ENCODE measurements at regions not wholly inside any gene's neighbourhood (a gene's known extent, or its start where the extent isn't known, plus 50 kb on each side); places are given as distances from the start of the nearest gene placed in this dataset.
"Not testable (repeated sequence)": the region's sequence is repeated elsewhere in the genome, so short reads cannot be mapped to it uniquely, and the experiment has no call there.

- not testable (repeated sequence) for DNase-seq (ENCODE audit: low spot score)
Measured at GRCh38 chr12:17007442-17008040, 401.6 kb upstream of the LMO3 start.

GRCh38 chr12:16998538-16998937 is 392.6 kb upstream of the LMO3 start:
- not testable (repeated sequence) for DNase-seq (ENCODE audit: low spot score)

GRCh38 chr12:16984484-16984883 is 378.5 kb upstream of the LMO3 start:
- no peak for DNase-seq (ENCODE audit: low spot score)

- DNase-seq (ENCODE audit: low spot score), result no peak
Measured at GRCh38 chr12:16972923-16973770, 367.2 kb upstream of the LMO3 start.

- DNase-seq (ENCODE audit: low spot score), result no peak
Measured at GRCh38 chr12:16962889-16963288, 356.9 kb upstream of the LMO3 start.

DNA sequence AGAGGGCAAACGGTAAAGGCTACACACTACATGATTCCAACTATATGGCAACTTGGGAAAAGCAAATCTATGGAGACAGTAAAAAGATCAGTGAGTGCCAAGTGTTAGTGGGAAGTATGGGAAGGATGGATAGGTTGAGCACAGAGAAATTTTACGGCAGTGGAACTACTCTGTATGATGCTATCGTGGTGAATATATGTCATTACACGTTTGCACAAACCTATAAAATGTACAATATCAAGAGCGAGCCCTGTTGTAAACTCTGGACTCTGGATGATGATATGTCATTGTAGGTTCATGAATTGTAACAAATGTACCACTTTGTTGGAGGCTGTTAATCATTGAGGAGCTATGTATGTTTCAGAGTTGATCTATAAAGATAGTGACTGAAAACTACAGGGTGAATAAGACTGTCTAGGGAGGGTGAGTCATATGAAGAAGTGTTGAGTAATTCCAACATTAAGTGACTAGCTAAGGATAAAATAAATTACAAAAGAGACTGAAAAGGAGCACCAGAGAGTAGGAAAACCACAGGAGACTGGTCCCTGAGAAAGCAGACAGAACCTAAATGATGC is 349.2 kb upstream of the LMO3 start:
- peak; percentile 17 for DNase-seq (ENCODE audit: low spot score)

- no peak for DNase-seq (ENCODE audit: low spot score)
Measured at GRCh38 chr12:16949871-16950667, 344.1 kb upstream of the LMO3 start.

DNA sequence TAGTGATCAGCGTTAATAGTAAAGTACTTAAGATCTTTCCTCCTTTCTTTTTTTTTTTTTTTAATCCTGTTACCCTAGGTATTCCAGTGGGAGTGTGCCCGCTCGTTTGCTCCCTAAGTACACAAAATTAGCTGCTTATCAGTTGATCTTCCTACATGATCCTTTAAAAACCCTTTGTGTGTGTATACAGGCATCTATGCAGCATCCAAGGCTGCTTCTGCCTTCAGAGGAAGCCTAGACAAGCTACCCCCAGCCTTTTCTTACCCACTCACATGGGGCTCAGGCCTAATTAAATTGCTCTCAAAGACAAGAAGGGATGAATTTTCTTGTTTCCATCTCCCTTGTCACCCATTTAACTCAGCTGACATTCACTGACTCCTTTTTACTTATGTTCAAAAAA is 343.4 kb upstream of the LMO3 start:
- no peak for DNase-seq (ENCODE audit: low spot score)

- DNase-seq (ENCODE audit: low spot score), result no peak
Measured at GRCh38 chr12:16946704-16947103, 340.7 kb upstream of the LMO3 start.

DNA sequence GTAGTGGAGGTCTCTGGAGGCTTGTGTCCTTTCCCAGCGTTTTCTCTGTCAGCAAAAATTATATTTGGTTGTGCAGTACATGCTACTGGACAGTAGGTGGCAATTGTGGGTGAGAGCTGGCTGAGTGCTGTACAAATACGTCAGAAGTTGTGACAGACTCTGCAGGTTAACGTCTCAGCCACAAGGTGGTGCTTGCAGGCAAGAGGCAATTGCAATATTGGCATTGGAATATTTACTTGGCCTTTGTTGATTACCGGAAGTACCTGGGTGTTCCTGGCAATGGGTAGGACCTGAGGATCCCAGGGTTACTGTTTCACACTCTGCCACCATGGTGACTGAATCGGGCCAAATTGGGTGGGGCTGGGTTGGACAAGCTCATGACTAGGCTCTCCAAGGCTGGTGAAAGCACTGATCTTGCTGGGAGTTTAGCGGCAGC is 333.9 kb upstream of the LMO3 start:
- peak; percentile 81 for DNase-seq (ENCODE audit: low spot score)

- DNase-seq (ENCODE audit: low spot score), result no peak
Measured at GRCh38 chr12:16927259-16927658, 321.3 kb upstream of the LMO3 start.

DNA sequence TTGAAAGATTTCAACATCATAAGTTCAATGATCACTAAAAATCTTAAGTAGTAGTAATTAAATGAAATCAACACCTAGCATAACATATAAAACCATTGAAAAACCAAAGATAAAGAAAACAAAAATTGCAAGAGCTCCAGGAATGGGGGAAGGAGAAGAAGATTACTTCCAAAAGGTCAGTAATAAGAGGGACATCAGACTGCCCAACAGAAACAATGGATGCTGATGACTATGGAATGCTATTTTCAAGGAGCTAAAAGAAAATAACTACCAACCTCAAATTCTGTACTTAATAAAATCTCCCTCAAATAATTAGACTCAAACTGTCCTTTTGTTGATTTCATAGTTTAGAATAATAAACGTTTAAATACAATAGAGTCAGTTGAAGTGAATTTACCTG is 314.5 kb upstream of the LMO3 start:
- DNase-seq (ENCODE audit: low spot score), result no peak

DNA sequence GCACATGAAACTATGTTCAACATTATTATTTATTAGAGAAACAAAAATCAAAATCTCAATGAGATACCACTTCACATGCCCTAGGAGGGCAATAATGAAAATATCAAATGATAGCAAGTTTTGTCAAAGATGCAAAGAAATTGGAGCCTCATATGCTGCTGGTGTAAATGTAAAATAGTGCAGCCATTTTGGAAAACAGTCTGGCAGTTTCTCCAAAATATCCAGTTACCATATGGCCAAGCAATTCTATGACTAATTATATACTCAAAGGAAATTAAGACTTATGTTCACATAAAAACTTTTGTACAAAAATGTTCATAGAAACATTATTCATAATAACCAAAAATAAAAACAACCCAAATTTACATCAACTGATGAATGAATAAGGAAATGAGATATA is 313.6 kb upstream of the LMO3 start:
- no peak for DNase-seq (ENCODE audit: low spot score)

- DNase-seq (ENCODE audit: low spot score), result no peak
Measured at GRCh38 chr12:16914853-16915252, 308.9 kb upstream of the LMO3 start.

GRCh38 chr12:16913832-16914490 is 308.0 kb upstream of the LMO3 start:
- no peak for DNase-seq (ENCODE audit: low spot score)

DNA sequence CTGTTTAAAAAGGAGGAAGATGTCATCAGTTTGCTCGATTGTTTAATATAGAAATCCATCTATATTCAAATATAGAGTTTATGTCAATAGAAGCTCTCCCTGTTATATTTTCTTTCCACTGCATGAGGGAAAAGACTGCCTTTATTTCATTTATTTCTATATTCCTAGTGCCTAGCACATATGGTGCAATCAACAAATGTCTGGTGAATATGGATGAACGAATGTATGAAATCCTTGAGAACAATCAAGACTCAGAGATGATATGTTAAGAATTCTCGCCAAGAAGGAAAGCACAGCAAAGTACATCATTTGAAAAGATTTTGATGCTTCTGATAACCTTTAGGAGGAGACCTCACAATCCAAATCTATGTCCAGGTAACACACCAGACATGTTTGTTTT is 296.0 kb upstream of the LMO3 start:
- no peak for DNase-seq (ENCODE audit: low spot score)

DNA sequence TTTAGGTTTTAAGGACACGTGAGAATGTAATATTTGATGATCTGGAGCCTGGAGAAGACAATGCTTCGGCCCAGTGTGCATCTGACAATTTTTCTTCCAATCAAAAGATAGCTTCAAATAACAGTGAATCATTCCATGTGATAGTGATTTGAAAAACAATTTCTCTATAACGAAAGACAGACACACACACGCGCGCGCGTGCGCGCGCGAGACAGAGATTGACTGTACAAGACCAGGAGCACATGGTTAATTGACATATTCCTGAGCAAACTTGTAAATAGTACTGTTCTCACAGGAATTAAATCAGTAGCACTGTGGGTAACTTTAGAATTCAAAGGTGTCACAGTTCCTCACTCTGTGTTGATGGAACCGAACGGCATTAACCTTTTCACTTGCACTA is 287.5 kb upstream of the LMO3 start:
- no peak for DNase-seq (ENCODE audit: low spot score)

DNA sequence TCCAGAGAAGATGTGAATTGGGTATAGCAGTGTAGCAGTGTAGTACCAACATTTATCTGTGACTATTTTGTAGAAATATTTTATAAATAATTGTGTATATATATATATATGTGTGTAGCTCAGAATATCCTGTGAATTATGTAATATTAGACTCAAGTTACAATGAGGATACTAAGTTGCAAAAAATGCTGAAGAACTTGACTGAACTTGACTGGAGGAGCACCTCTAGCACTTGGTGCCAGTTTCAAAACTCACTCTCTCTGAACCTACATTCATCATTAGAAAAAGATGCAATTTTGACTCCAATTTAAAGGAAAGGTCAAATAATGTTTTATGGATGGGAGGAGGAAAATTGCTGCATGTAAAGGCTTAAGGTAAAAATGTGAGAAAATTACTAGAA is 285.7 kb upstream of the LMO3 start:
- DNase-seq (ENCODE audit: low spot score), result no peak

DNA sequence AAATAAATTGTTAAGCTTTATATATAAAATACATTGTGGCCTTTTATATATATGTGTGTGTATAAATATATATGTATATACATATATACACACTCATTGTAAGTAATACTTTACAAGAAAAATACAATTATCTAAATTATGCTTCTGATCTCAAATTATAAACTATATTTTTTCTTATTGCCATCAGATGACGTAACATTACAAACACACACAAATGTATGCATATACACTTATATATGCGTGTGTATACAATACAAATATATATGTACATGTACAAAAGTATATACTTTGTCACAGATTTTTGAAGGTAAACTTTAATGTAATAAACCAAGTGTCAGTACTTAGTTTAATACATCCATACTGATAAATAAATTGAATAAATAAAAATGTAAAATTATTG is 278.9 kb upstream of the LMO3 start:
- no peak for DNase-seq (ENCODE audit: low spot score)

- no peak for DNase-seq (ENCODE audit: low spot score)
Measured at GRCh38 chr12:16884056-16884455, 278.1 kb upstream of the LMO3 start.

DNA sequence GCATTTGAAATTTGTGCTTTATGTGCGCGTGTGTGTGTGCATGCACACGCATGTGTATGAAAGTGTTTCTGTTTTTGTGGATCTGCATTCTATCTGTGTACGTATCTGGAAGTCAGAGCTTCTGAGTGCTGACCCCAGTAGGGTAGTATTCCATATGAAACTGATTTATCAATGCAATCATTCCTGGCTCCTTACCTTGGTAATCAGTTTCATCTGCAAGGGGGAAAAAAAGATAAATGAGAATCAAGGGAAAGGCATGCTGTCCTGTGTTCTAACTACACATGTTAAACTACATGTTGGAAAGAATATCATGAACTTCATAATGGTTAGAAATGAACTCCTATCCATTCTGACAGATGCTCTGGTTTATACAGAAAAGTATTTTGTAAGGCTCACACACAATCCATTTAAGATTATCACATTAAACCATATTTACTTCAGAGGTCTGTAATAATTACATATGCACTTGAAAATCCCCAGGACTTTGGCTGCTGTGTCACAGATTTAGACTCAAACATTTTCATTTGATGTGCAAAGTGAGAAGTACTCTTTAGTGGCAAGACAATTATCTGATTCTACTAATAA is 276.1 kb upstream of the LMO3 start:
- no peak for DNase-seq (ENCODE audit: low spot score)
